Activated CD4-positive, CD25-positive, alpha-beta regulatory T cell treated with anti-CD3 and anti-CD28 coated beads, Interleukin-2, amount 50 U/mL, for 24 hours (primary cell): ENCODE measurements at regions not wholly inside any gene's neighbourhood (a gene's known extent, or its start where the extent isn't known, plus 50 kb on each side); places are given as distances from the start of the nearest gene placed in this dataset.

Experiments used
- ATAC-seq, 2 donors: fragments of 150-1000 bp; cut with Tn5 transposase; one replicate each; pipeline ENCODE4 v1.10.0; 2021; ENCODE audit warnings: mild to moderate bottlenecking in 1 of 2, moderate library complexity in 1 of 2

- no peak for ATAC-seq
These were observed 137.2 kb upstream of the E2F7 start for GRCh38 chr12:77202457-77203060.

- no peak for ATAC-seq
These were observed 124.6 kb upstream of the E2F7 start for GRCh38 chr12:77189901-77190416.

- ATAC-seq = no peak
These were observed 124.1 kb upstream of the E2F7 start for GRCh38 chr12:77189458-77189857.

GRCh38 chr12:77179515-77179914 is 114.1 kb upstream of the E2F7 start:
- no peak for ATAC-seq

- ATAC-seq = no peak
These were observed 102.4 kb upstream of the E2F7 start for GRCh38 chr12:77167801-77168200.

- no peak for ATAC-seq
These were observed 101.3 kb upstream of the E2F7 start for GRCh38 chr12:77166696-77167095.

GRCh38 chr12:77163074-77164038 is 98.0 kb upstream of the E2F7 start:
- ATAC-seq = no peak

GRCh38 chr12:77161944-77162343 is 96.6 kb upstream of the E2F7 start:
- ATAC-seq = no peak

GRCh38 chr12:77160931-77161330 is 95.6 kb upstream of the E2F7 start:
- ATAC-seq = no peak

GRCh38 chr12:77153706-77154105 is 88.3 kb upstream of the E2F7 start:
- no peak for ATAC-seq

GRCh38 chr12:77152623-77153193 is 87.3 kb upstream of the E2F7 start:
- no peak for ATAC-seq

GRCh38 chr12:77151030-77151429 is 85.7 kb upstream of the E2F7 start:
- no peak for ATAC-seq

- no peak for ATAC-seq
These were observed 68.2 kb upstream of the E2F7 start for GRCh38 chr12:77133566-77133965.

GRCh38 chr12:77131977-77132490 is 66.7 kb upstream of the E2F7 start:
- ATAC-seq = no peak

- no peak for ATAC-seq
These were observed 64.8 kb upstream of the E2F7 start for GRCh38 chr12:77130193-77130592.

GRCh38 chr12:77124767-77125166 is 59.4 kb upstream of the E2F7 start:
- no peak for ATAC-seq

GRCh38 chr12:77122661-77123060 is 57.3 kb upstream of the E2F7 start:
- no peak for ATAC-seq

- ATAC-seq = no peak
These were observed 56.9 kb upstream of the E2F7 start for GRCh38 chr12:77122236-77122635.

GRCh38 chr12:77120156-77121085 is 55.1 kb upstream of the E2F7 start:
- ATAC-seq = no peak

GRCh38 chr12:77118696-77119095 is 53.3 kb upstream of the E2F7 start:
- no peak for ATAC-seq

GRCh38 chr12:77116277-77116676 is 50.9 kb upstream of the E2F7 start:
- ATAC-seq = no peak

GRCh38 chr12:77115471-77115870 is 50.1 kb upstream of the E2F7 start:
- ATAC-seq = no peak
